ENCODE measurements at regions not wholly inside any gene's neighbourhood (a gene's known extent, or its start where the extent isn't known, plus 50 kb on each side); places are given as distances from the start of the nearest gene placed in this dataset.

- no peaks in the 10 kb centered on the region for H3K79me2 ChIP-seq (ENCODE audit: insufficient read depth, low read length)
- H3K27me3 ChIP-seq (ENCODE audit: insufficient read depth, low read length), result no peaks in the 10 kb centered on the region
- no peaks in the 10 kb centered on the region for H3K9me2 ChIP-seq (ENCODE audit: low read depth, low read length)
- H3K4me3 ChIP-seq (ENCODE audit: low read depth, low read length, poor library complexity, severe bottlenecking), result no peak overlapping the region
- no peaks in the 10 kb centered on the region for H3K4me1 ChIP-seq (ENCODE audit: insufficient read depth, low read length, severe bottlenecking)
- no peak overlapping the region for H3K4me2 ChIP-seq (ENCODE audit: low read length)
- no peak overlapping the region for H2AFZ ChIP-seq (ENCODE audit: low read length)
- no peak overlapping the region for H3K9ac ChIP-seq (ENCODE audit: low read length)
- H3K9me3 ChIP-seq (ENCODE audit: low read length), result no peaks in the 10 kb centered on the region
- no peak for TF ChIP-seq EZH2 (IDR thresholded peaks at IDR 0.05; ENCODE audit: borderline replicate concordance, low read length)
- TF ChIP-seq, protein P1, sequence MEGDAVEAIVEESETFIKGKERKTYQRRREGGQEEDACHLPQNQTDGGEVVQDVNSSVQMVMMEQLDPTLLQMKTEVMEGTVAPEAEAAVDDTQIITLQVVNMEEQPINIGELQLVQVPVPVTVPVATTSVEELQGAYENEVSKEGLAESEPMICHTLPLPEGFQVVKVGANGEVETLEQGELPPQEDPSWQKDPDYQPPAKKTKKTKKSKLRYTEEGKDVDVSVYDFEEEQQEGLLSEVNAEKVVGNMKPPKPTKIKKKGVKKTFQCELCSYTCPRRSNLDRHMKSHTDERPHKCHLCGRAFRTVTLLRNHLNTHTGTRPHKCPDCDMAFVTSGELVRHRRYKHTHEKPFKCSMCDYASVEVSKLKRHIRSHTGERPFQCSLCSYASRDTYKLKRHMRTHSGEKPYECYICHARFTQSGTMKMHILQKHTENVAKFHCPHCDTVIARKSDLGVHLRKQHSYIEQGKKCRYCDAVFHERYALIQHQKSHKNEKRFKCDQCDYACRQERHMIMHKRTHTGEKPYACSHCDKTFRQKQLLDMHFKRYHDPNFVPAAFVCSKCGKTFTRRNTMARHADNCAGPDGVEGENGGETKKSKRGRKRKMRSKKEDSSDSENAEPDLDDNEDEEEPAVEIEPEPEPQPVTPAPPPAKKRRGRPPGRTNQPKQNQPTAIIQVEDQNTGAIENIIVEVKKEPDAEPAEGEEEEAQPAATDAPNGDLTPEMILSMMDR (IDR thresholded peaks at IDR 0.05; ENCODE audit: low read length), result no peak
- H3F3A ChIP-seq (ENCODE audit: insufficient read depth, low read length), result no peaks in the 10 kb centered on the region
- H3K27ac ChIP-seq (ENCODE audit: low read depth, low read length, poor library complexity, severe bottlenecking), result no peak overlapping the region
- H3K36me3 ChIP-seq (ENCODE audit: insufficient read depth, low read length), result no peaks in the 10 kb centered on the region
- H4K20me1 ChIP-seq (ENCODE audit: insufficient read depth, low read length), result no peaks in the 10 kb centered on the region
Measured at GRCh38 chr2:58407487-58407886, 166.4 kb upstream of the FANCL start.

- Histone ChIP-seq H3K79me2 (ENCODE audit: insufficient read depth, low read length) (no peaks in the 10 kb centered on the region), H2AFZ (ENCODE audit: low read length) (no peak overlapping the region), H3K9me3 (ENCODE audit: low read length) (no peaks in the 10 kb centered on the region), H4K20me1 (ENCODE audit: insufficient read depth, low read length) (no peaks in the 10 kb centered on the region), H3K9ac (ENCODE audit: low read length) (no peak overlapping the region), H3K27me3 (ENCODE audit: insufficient read depth, low read length) (no peaks in the 10 kb centered on the region), H3K4me3 (ENCODE audit: low read depth, low read length, poor library complexity, severe bottlenecking) (no peak overlapping the region), H3K27ac (ENCODE audit: low read depth, low read length, poor library complexity, severe bottlenecking) (no peak overlapping the region), H3K4me2 (ENCODE audit: low read length) (no peak overlapping the region), H3F3A (ENCODE audit: insufficient read depth, low read length) (no peaks in the 10 kb centered on the region), H3K9me2 (ENCODE audit: low read depth, low read length) (no peaks in the 10 kb centered on the region), H3K36me3 (ENCODE audit: insufficient read depth, low read length) (no peaks in the 10 kb centered on the region), H3K4me1 (ENCODE audit: insufficient read depth, low read length, severe bottlenecking) (no peaks in the 10 kb centered on the region)
- TF ChIP-seq, protein P1 (IDR thresholded peaks at IDR 0.05; ENCODE audit: low read length), result no peak
- no peak for TF ChIP-seq EZH2 (IDR thresholded peaks at IDR 0.05; ENCODE audit: borderline replicate concordance, low read length)
Measured at GRCh38 chr2:58405341-58405740, 164.2 kb upstream of the FANCL start.

- H2AFZ ChIP-seq (ENCODE audit: low read length), result no peak overlapping the region
- no peaks in the 10 kb centered on the region for H3K27me3 ChIP-seq (ENCODE audit: insufficient read depth, low read length)
- no peaks in the 10 kb centered on the region for H3F3A ChIP-seq (ENCODE audit: insufficient read depth, low read length)
- H3K9ac ChIP-seq (ENCODE audit: low read length), result no peak overlapping the region
- no peaks in the 10 kb centered on the region for H3K9me2 ChIP-seq (ENCODE audit: low read depth, low read length)
- TF ChIP-seq, protein P1 (IDR thresholded peaks at IDR 0.05; ENCODE audit: low read length), result no peak
- no peak for TF ChIP-seq EZH2 (IDR thresholded peaks at IDR 0.05; ENCODE audit: borderline replicate concordance, low read length)
- H3K9me3 ChIP-seq (ENCODE audit: low read length), result no peaks in the 10 kb centered on the region
- H3K4me2 ChIP-seq (ENCODE audit: low read length), result no peak overlapping the region
- H4K20me1 ChIP-seq (ENCODE audit: insufficient read depth, low read length), result no peaks in the 10 kb centered on the region
- no peak overlapping the region for H3K4me3 ChIP-seq (ENCODE audit: low read depth, low read length, poor library complexity, severe bottlenecking)
- no peak overlapping the region for H3K27ac ChIP-seq (ENCODE audit: low read depth, low read length, poor library complexity, severe bottlenecking)
- H3K36me3 ChIP-seq (ENCODE audit: insufficient read depth, low read length), result no peaks in the 10 kb centered on the region
- no peaks in the 10 kb centered on the region for H3K79me2 ChIP-seq (ENCODE audit: insufficient read depth, low read length)
- H3K4me1 ChIP-seq (ENCODE audit: insufficient read depth, low read length, severe bottlenecking), result no peaks in the 10 kb centered on the region
Measured at GRCh38 chr2:58401936-58402335, 160.8 kb upstream of the FANCL start.

All from OCI-LY1 (cell line).